ENCODE measurements at regions not wholly inside any gene's neighbourhood (a gene's known extent, or its start where the extent isn't known, plus 50 kb on each side); places are given as distances from the start of the nearest gene placed in this dataset.

DNA sequence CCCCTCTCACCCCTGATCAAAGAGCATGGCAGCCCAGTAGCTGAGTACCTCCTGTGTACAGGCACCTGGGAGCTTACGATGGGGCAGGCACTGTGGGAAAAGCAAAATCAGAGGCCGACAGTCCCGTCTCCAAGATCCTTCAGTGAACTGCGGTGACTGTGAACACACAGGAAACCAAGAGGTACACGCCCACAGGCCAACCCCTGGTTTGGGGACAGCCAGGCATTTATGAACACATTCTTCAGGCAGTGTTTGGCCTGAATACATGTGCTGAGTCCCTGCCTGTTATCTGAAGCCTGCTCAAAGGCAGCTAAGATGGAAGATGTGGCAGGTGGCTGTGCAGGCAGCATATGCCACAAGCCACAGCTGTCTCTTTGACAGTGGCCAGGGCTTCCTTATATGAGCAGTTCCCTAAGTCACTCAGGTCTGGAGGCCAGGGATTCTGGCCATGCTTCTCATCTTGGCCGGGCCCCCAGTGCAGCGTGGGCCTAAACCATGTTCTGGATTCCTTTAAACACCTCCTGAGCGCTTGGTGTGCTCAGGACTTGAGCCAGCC, 123.6 kb downstream of the UQCRFS1 start:
- TF ChIP-seq, protein P1, sequence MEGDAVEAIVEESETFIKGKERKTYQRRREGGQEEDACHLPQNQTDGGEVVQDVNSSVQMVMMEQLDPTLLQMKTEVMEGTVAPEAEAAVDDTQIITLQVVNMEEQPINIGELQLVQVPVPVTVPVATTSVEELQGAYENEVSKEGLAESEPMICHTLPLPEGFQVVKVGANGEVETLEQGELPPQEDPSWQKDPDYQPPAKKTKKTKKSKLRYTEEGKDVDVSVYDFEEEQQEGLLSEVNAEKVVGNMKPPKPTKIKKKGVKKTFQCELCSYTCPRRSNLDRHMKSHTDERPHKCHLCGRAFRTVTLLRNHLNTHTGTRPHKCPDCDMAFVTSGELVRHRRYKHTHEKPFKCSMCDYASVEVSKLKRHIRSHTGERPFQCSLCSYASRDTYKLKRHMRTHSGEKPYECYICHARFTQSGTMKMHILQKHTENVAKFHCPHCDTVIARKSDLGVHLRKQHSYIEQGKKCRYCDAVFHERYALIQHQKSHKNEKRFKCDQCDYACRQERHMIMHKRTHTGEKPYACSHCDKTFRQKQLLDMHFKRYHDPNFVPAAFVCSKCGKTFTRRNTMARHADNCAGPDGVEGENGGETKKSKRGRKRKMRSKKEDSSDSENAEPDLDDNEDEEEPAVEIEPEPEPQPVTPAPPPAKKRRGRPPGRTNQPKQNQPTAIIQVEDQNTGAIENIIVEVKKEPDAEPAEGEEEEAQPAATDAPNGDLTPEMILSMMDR (conservative IDR thresholded peaks at IDR 0.05 in 1 of 2, IDR thresholded peaks at IDR 0.05 in 1 of 2; ENCODE audit: extremely low read depth in 1 of 2, insufficient read depth in 1 of 2, low read depth in 1 of 2, low read length in 2 of 2) = no peak
- TF ChIP-seq EZH2 (IDR thresholded peaks at IDR 0.05; ENCODE audit: borderline replicate concordance, low read length) = no peak

All from mammary epithelial cell (primary cell).